Effector CD8-positive, alpha-beta T cell (primary cell): ENCODE measurements at regions not wholly inside any gene's neighbourhood (a gene's known extent, or its start where the extent isn't known, plus 50 kb on each side); places are given as distances from the start of the nearest gene placed in this dataset.
A peak's percentile ranks its signal among the peaks of the same experiment; 100 is the strongest.
"Not testable (repeated sequence)": the region's sequence is repeated elsewhere in the genome, so short reads cannot be mapped to it uniquely, and the experiment has no call there.

Experiments
- DNase-seq: peaks from one replicate; lab custom pipeline; 2025; lab: John Stamatoyannopoulos, UW

GRCh38 chr6:154637392-154637791, 95.8 kb upstream of the SCAF8 start:
- no peak for DNase-seq

DNA sequence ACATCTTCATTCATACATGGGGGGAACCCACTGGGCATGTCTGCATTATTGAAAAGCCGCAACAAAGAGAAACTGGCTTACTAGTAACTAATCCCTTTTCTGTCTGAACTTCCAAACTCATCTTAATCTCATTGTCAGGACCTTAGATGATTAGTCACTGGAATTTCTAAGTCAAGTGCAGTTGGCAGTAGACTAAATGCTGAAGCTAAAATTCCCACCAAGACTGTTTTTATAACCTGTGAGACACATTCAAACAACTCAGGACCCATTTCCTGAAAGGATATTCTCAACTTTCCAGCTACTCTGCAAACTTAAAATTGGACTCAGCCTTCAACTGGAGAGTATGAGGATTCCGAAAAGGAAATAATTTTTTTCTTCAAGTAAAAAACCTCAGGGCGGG, 94.8 kb upstream of the SCAF8 start:
- no peak for DNase-seq

- DNase-seq, result not testable (repeated sequence)
These were observed 94.0 kb upstream of the SCAF8 start for GRCh38 chr6:154639196-154639595.

DNA sequence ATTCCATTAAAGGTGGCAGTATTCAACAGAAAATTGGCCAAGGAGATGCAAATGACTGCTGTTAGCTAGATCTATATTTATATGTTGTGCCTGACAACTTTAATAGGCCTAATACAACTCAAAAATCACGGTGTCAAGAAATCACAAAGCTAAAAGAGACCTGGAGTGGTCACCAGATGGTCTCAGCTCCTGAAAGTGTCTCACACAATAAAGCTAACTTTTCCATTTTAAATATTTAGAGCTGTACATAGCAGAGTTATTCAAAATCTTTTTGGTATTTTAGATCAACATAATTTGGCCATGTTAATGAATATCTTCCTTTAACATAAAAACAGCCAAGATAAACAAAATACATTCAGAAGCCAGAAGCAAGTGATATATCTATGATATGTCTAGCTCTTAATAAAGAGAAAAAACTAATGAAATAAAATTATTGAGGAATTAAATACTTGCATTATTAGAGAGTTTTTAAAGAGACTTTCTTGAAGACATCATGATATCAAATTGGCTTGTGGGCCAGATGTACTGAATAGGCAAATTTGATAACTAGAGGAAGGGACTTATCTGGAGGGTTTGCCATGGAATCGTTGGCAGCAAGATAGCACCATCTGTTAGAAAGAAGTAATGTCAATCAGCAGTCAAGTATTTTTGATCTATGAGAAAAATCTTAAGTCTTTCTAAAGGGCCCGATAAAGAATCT, 84.9 kb upstream of the SCAF8 start:
- DNase-seq, result no peak

- no peak for DNase-seq
These were observed 84.4 kb upstream of the SCAF8 start for GRCh38 chr6:154648888-154649205.

DNA sequence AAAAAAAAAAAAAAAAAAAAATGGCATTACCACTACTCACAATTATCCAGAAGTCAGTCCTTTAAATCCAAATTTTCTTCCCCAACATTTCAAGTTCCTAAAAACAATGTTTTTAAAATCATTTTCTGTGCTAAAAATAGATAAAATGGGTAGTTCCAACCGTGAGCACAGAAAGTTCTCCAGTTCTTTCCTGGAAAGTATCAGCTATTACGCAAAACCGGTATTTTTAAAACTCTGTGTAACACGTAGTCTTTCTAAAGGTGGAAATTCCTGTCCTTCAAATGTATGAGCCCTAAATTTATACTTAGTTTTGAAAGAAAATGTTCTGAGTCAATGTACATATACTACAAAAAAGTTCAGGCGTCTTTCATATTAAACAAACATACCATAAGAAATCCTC, 83.5 kb upstream of the SCAF8 start:
- DNase-seq, result no peak

- no peak for DNase-seq
These were observed 82.9 kb upstream of the SCAF8 start for GRCh38 chr6:154650351-154650750.

GRCh38 chr6:154651656-154652055, 81.6 kb upstream of the SCAF8 start:
- DNase-seq, result no peak

DNA sequence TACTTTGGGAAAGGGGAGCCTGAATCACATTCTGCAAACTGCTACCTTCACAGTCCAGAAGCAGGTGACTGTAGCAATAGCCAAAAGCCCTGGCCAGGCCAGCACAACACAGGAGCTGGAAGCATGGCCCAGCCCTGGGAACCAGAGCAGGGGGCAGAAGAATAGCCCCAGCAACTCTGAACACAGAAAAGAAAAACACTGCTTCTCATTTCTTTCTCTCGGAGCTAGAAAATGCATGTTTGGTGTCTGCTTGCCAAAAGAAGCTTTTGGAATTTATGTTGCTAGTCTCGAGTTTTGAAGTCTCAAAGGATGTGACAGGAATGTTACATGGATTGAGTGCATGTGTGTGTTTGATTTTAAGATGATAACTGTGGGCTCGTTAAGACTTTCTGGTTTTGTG, 79.8 kb upstream of the SCAF8 start:
- DNase-seq, result no peak

GRCh38 chr6:154653853-154654252, 79.4 kb upstream of the SCAF8 start:
- no peak for DNase-seq

GRCh38 chr6:154656660-154657059, 76.6 kb upstream of the SCAF8 start:
- DNase-seq, result no peak

- DNase-seq, result no peak
These were observed 71.4 kb upstream of the SCAF8 start for GRCh38 chr6:154661768-154662167.

DNA sequence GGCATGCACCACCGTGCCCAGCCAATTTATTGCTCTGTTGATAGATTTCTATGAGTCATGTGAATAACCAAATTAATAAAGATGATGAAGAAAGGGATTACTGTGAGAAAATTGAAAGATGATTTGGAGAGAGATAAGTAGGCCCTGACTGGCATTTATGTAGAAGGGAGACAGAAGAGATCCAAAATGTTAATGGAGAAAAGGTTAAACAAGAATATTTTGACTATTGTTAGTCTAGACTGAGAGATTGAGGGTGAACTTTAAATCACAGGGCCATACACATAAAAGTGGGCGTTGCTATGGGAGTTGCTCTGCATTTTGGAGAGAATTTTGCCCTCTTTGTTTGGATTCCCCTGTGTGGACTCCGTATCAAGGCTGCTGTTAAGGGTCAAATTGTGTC, 68.9 kb upstream of the SCAF8 start:
- no peak for DNase-seq

- no peak for DNase-seq
These were observed 65.1 kb upstream of the SCAF8 start for GRCh38 chr6:154668156-154668555.

GRCh38 chr6:154672086-154672485, 61.1 kb upstream of the SCAF8 start:
- no peak for DNase-seq

GRCh38 chr6:154673919-154674318, 59.3 kb upstream of the SCAF8 start:
- DNase-seq, result no peak

DNA sequence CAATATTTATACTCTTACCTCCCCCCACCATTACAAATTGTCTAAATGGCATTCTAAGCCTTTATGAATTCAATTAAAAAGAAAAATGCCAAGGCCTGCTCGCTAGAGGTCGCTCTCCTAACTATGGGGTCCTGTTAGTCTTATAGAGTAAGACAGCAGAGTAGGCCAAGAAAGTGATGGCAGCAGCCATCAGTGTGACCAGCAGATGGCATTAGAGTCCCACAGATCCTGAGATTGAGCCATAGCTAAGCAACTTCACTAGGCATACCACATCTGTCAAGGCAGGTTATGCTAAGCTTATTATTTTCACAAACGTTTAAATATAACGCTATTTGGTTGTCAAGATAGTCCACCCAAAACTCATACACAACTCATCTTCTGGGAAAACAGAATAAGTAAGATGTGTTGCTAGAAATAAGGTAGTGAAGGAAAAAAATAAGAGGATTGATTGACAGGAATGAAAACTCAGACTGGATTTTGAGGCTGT, 57.6 kb upstream of the SCAF8 start:
- DNase-seq, result peak; percentile 76

DNA sequence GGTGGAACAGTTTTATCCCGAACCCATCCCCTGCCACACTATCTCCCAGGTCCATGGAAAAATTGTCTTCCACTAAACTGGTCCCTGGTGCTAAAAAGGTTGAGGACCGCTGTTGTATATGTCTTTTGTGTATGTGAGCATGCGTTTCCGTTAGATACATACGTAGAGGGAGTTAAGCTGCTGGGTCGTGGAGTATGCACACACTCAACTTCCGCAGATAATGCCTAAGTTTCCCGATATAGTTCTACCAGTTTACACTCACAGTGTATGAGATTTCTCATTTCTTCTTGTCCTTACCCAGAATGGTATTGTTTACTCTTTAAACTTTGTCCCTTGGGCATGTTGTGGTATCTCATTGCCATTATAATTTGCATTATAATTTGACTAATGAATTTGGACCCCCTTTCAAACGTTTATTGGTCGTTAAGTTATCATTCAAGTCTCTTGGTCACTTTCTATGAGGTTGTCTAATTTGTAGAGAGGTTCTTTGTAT, 50.5 kb upstream of the SCAF8 start:
- DNase-seq, result no peak
